ENCODE measurements at regions not wholly inside any gene's neighbourhood (a gene's known extent, or its start where the extent isn't known, plus 50 kb on each side); places are given as distances from the start of the nearest gene placed in this dataset.

GRCh38 chr6:167763056-167763944 lies 63.4 kb upstream of the AFDN start:
- ATAC-seq (ENCODE audit: low read depth) (no peak), DNase-seq (no peak)
- Mint-ChIP-seq H3K36me3 (no peaks in the 10 kb centered on the region), H3K27me3 (peaks cover 3% of the 10 kb centered on the region), H3K4me3 (no peak overlapping the region), H3K9me3 (no peaks in the 10 kb centered on the region), H3K27ac (no peak overlapping the region), H3K4me1 (no peaks in the 10 kb centered on the region)
- POLR2A ChIA-PET, result no interaction called here

- Mint-ChIP-seq H3K36me3 (no peaks in the 10 kb centered on the region), H3K27ac (no peak overlapping the region), H3K27me3 (peaks cover 3% of the 10 kb centered on the region), H3K4me3 (no peak overlapping the region), H3K4me1 (no peaks in the 10 kb centered on the region), H3K9me3 (no peaks in the 10 kb centered on the region)
- no peak for DNase-seq
- no peak for ATAC-seq (ENCODE audit: low read depth)
- POLR2A ChIA-PET, result no interaction called here
Measured at GRCh38 chr6:167764215-167764614, 62.5 kb upstream of the AFDN start.

GRCh38 chr6:167764713-167765479 lies 61.8 kb upstream of the AFDN start:
- Mint-ChIP-seq H3K27ac (no peak overlapping the region), H3K9me3 (no peaks in the 10 kb centered on the region), H3K36me3 (no peaks in the 10 kb centered on the region), H3K27me3 (peaks cover 3% of the 10 kb centered on the region), H3K4me1 (no peaks in the 10 kb centered on the region), H3K4me3 (no peak overlapping the region)
- no peak for ATAC-seq (ENCODE audit: low read depth)
- POLR2A ChIA-PET, result no interaction called here
- no peak for DNase-seq

- Mint-ChIP-seq H3K27me3 (peaks cover 7% of the 10 kb centered on the region), H3K36me3 (no peaks in the 10 kb centered on the region), H3K4me1 (no peaks in the 10 kb centered on the region), H3K9me3 (no peaks in the 10 kb centered on the region), H3K4me3 (no peak overlapping the region), H3K27ac (no peak overlapping the region)
- ATAC-seq (ENCODE audit: low read depth) (no peak), DNase-seq (no peak)
- POLR2A ChIA-PET, result no interaction called here
Measured at GRCh38 chr6:167766986-167767714, 59.6 kb upstream of the AFDN start.

GRCh38 chr6:167767715-167768107 lies 59.0 kb upstream of the AFDN start:
- H3K27me3 Mint-ChIP-seq, result peaks cover 7% of the 10 kb centered on the region

GRCh38 chr6:167768471-167769215 lies 58.1 kb upstream of the AFDN start:
- Mint-ChIP-seq H3K9me3 (no peaks in the 10 kb centered on the region), H3K4me3 (no peak overlapping the region), H3K4me1 (no peaks in the 10 kb centered on the region), H3K27ac (no peak overlapping the region), H3K36me3 (no peaks in the 10 kb centered on the region), H3K27me3 (peaks cover 7% of the 10 kb centered on the region)
- ATAC-seq (ENCODE audit: low read depth) (no peak), DNase-seq (no peak)
- POLR2A ChIA-PET, result no interaction called here

More at GRCh38 chr6:167767715-167768107, 59.0 kb upstream of the AFDN start:
- no peak overlapping the region for H3K4me3 Mint-ChIP-seq
- ATAC-seq (ENCODE audit: low read depth) (no peak), DNase-seq (no peak)
- no peak overlapping the region for H3K27ac Mint-ChIP-seq
- H3K9me3 Mint-ChIP-seq, result no peaks in the 10 kb centered on the region
- H3K36me3 Mint-ChIP-seq, result no peaks in the 10 kb centered on the region
- POLR2A ChIA-PET, result no interaction called here
- H3K4me1 Mint-ChIP-seq, result no peaks in the 10 kb centered on the region

GRCh38 chr6:167769408-167770190 lies 57.1 kb upstream of the AFDN start:
- Mint-ChIP-seq H3K4me1 (no peaks in the 10 kb centered on the region), H3K9me3 (no peaks in the 10 kb centered on the region), H3K27ac (no peak overlapping the region), H3K27me3 (peaks cover 7% of the 10 kb centered on the region), H3K36me3 (no peaks in the 10 kb centered on the region), H3K4me3 (no peak overlapping the region)
- ATAC-seq (ENCODE audit: low read depth), result no peak
- POLR2A ChIA-PET, result no interaction called here
- no peak for DNase-seq

- POLR2A ChIA-PET, result no interaction called here
- H3K27me3 Mint-ChIP-seq, result peaks cover 7% of the 10 kb centered on the region
- no peaks in the 10 kb centered on the region for H3K4me1 Mint-ChIP-seq
Measured at GRCh38 chr6:167770291-167770955, 56.3 kb upstream of the AFDN start.

GRCh38 chr6:167774881-167775280 lies 51.8 kb upstream of the AFDN start:
- H3K4me1 Mint-ChIP-seq, result no peaks in the 10 kb centered on the region
- H3K36me3 Mint-ChIP-seq, result no peaks in the 10 kb centered on the region
- H3K9me3 Mint-ChIP-seq, result no peaks in the 10 kb centered on the region
- no peak overlapping the region for H3K27ac Mint-ChIP-seq
- H3K4me3 Mint-ChIP-seq, result no peak overlapping the region
- DNase-seq, result no peak
- POLR2A ChIA-PET, result no interaction called here
- peaks cover 9% of the 10 kb centered on the region for H3K27me3 Mint-ChIP-seq
- ATAC-seq (ENCODE audit: low read depth), result no peak

More at GRCh38 chr6:167770291-167770955, 56.3 kb upstream of the AFDN start:
- Mint-ChIP-seq H3K36me3 (no peaks in the 10 kb centered on the region), H3K4me3 (no peak overlapping the region), H3K9me3 (no peaks in the 10 kb centered on the region), H3K27ac (no peak overlapping the region)
- DNase-seq (no peak), ATAC-seq (ENCODE audit: low read depth) (no peak)

GRCh38 chr6:167776906-167777627 lies 49.6 kb upstream of the AFDN start:
- H3K27me3 Mint-ChIP-seq, result peaks cover 9% of the 10 kb centered on the region
- ATAC-seq (ENCODE audit: low read depth), result no peak

More at GRCh38 chr6:167776906-167777627, 49.6 kb upstream of the AFDN start:
- no peaks in the 10 kb centered on the region for H3K36me3 Mint-ChIP-seq
- no peak for DNase-seq
- POLR2A ChIA-PET, result no interaction called here
- no peaks in the 10 kb centered on the region for H3K9me3 Mint-ChIP-seq
- no peaks in the 10 kb centered on the region for H3K4me1 Mint-ChIP-seq
- no peak overlapping the region for H3K4me3 Mint-ChIP-seq
- no peak overlapping the region for H3K27ac Mint-ChIP-seq
